ENCODE measurements at regions not wholly inside any gene's neighbourhood (a gene's known extent, or its start where the extent isn't known, plus 50 kb on each side); places are given as distances from the start of the nearest gene placed in this dataset.
A peak's percentile ranks its signal among the peaks of the same experiment; 100 is the strongest.

GRCh38 chr12:115774148-115774895 lies 503.2 kb downstream of the MED13L start:
- H3K27ac ChIP-seq = peak overlapping the region; percentile 91
- peak; percentile 15; the same call in 1 of the 2 replicates for TF ChIP-seq CTCF (conservative IDR thresholded peaks at IDR 0.05)

- no peak for TF ChIP-seq CTCF (conservative IDR thresholded peaks at IDR 0.05)
- H3K27ac ChIP-seq = peak overlapping the region; percentile 23; the same call in 1 of the 2 replicates
Measured at GRCh38 chr12:115771601-115772000, 505.9 kb downstream of the MED13L start.

- peak; percentile 80 for TF ChIP-seq CTCF (conservative IDR thresholded peaks at IDR 0.05)
- peak overlapping the region; percentile 23; the same call in 1 of the 2 replicates for H3K27ac ChIP-seq
Measured at GRCh38 chr12:115771065-115771464, 506.4 kb downstream of the MED13L start.

- H3K27ac ChIP-seq = peak overlapping the region; percentile 23; the same call in 1 of the 2 replicates
- no peak for TF ChIP-seq CTCF (conservative IDR thresholded peaks at IDR 0.05)
Measured at GRCh38 chr12:115770643-115771042, 506.9 kb downstream of the MED13L start.

GRCh38 chr12:115767916-115768315 lies 509.6 kb downstream of the MED13L start:
- no peak overlapping the region for H3K27ac ChIP-seq
- TF ChIP-seq CTCF (conservative IDR thresholded peaks at IDR 0.05) = no peak

- TF ChIP-seq CTCF (conservative IDR thresholded peaks at IDR 0.05) = no peak
Measured at GRCh38 chr12:115763982-115764621, 513.4 kb downstream of the MED13L start.

GRCh38 chr12:115763376-115763775 lies 514.1 kb downstream of the MED13L start:
- TF ChIP-seq CTCF (conservative IDR thresholded peaks at IDR 0.05) = no peak
- peak overlapping the region; percentile 93 for H3K27ac ChIP-seq

More at GRCh38 chr12:115763982-115764621, 513.4 kb downstream of the MED13L start:
- peak overlapping the region; percentile 93 for H3K27ac ChIP-seq
